Psoas muscle (tissue), 7 donors: ENCODE measurements at regions not wholly inside any gene's neighbourhood (a gene's known extent, or its start where the extent isn't known, plus 50 kb on each side); places are given as distances from the start of the nearest gene placed in this dataset.
A peak's percentile ranks its signal among the peaks of the same experiment; 100 is the strongest.

Experiments
- ATAC-seq, 4 donors: fragments of 200-7000 bp; cut with Tn5 transposase; one replicate each; pipeline ENCODE4 v1.9.1; 2020; ENCODE audit warnings: moderate library complexity in 3 of 4, mild to moderate bottlenecking in 2 of 4
- DNase-seq, 2 donors: peaks; one replicate each; pipeline ENCODE4 v3.0.0-alpha.2; 2020
- H3K27ac ChIP-seq: fragments of 200-600 bp; one replicate; pipeline ENCODE4 v1.8.0; 2022
- H3K27me3 ChIP-seq, 3 donors: fragments of 200-600 bp in 1 of 3; one replicate each; pipeline versions ENCODE4 v1.6.1 to v1.8.0; 2013 to 2022; ENCODE audit warnings: low read length in 2 of 3, mild to moderate bottlenecking in 2 of 3, moderate library complexity in 1 of 3; ENCODE audit not compliant: insufficient read depth in 3 of 3
- H3K36me3 ChIP-seq, 2 donors: fragments of 200-600 bp in 1 of 2; one replicate each; pipeline versions ENCODE4 v1.6.1 to v1.8.0; 2013 to 2022; ENCODE audit warnings: low read depth in 1 of 2, mild to moderate bottlenecking in 1 of 2, moderate library complexity in 1 of 2; ENCODE audit not compliant: insufficient read depth in 1 of 2
- H3K4me1 ChIP-seq: fragments of 200-600 bp; one replicate; pipeline ENCODE4 v1.8.0; 2022
- H3K4me3 ChIP-seq: fragments of 200-600 bp; one replicate; pipeline ENCODE4 v1.8.0; 2022; ENCODE audit warnings: mild to moderate bottlenecking
- H3K9me3 ChIP-seq: fragments of 200-600 bp; one replicate; pipeline ENCODE4 v1.8.0; 2022
- CTCF ChIP-seq: fragments of 200-600 bp; IDR thresholded peaks from one replicate; pipeline ENCODE4 v1.8.0; 2022; ENCODE audit warnings: antibody characterized with exemption
- WGBS, 3 donors: extraction: QIAGEN DNeasy Blood & Tissue Kit; methylation state at CpG; one replicate each; pipeline versions ENCODE4 v1.1.6 to v1.1.7; 2013; 5-methylcytosine and 5-hydroxymethylcytosine counted together
- intact Hi-C, 2 donors: fragments of 100-400 bp; cut with DNase I; formaldehyde crosslinking; loops; one replicate each; pipeline versions ENCODE4 v1.11.0 to v1.14.2; 2022
- donor health status: healthy with polysubstance abuse.
- donor health status: DM: no; HTN: no; CAD: no; lungs with moderate emphysema.
- donor health status: Bipolar disorder and iron deficiency.
- donor health status: healthy.
- donor health status: DM: yes; HTN: yes; CAD: no.
- donor health status: DM: no; HTN: no; CAD: no.
- donor health status: DM: yes; HTN: yes; CAD: no.

DNA sequence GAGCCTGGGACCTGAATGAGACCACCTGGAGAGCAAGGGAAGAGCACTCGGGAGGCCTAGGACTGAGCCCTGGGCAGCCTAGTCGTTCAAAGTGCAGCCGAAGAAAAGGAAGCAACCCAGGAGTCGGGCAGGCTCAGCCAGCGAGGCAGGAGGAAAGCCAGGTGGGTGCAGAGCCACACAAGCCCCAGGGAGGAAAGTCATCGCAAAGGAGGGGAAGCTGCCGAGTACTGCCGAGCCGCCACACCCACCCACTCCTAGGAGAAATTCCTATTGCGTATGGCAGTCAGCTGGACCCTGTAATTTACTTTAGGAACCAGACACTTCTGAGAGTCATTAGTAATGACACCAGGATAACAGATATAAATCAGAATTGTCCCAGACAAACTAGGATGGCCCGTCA, 187.6 kb downstream of the KATNIP start:
- 89 to 91% (median 90%) methylated on average over 11 of the region's 11 CpGs for WGBS, 3 donors

More for the DNA sequence above, 187.6 kb downstream of the KATNIP start:
- no peak for TF ChIP-seq CTCF
- intact Hi-C loops = no loop called here
- peaks cover 0 to 17% of the 10 kb centered on the region in 2 donors for H3K36me3 ChIP-seq
- no peaks in the 10 kb centered on the region for H3K27me3 ChIP-seq
- H3K4me1 ChIP-seq = no peaks in the 10 kb centered on the region
- H3K27ac ChIP-seq = no peak overlapping the region
- H3K9me3 ChIP-seq = no peaks in the 10 kb centered on the region
- no peak overlapping the region for H3K4me3 ChIP-seq
- ATAC-seq (no peak), DNase-seq (peak in 1 of 2 donors; percentile 5)
